GM19328 (cell line): ENCODE measurements at regions not wholly inside any gene's neighbourhood (a gene's known extent, or its start where the extent isn't known, plus 50 kb on each side); places are given as distances from the start of the nearest gene placed in this dataset.

Source experiments
- ATAC-seq: cut with Tn5 transposase; IDR thresholded peaks from one replicate; pipeline ENCODE4 v1.9.1; 2021; ENCODE audit warnings: mild to moderate bottlenecking, moderate library complexity; ENCODE audit not compliant: unreplicated experiment

DNA sequence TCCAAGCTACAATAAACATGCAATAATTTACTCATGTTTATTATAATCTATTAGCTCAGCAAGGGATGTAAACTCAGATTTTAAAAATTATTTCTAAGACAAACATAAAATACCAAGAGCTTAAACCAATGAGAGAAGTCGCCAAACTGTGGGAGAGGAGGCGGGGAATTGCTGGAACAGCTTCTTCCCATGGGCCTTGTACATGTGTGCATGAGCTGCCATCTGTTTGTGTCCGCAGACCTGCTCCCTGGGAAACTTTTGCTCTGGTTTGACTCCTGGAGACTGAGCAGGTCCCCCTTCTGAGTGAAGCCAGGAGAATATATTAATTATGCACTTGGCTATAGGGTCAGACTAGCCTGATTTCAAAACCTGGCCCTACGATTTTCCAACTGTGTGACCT, 655.9 kb upstream of the SOX11 start:
- ATAC-seq, result no peak

DNA sequence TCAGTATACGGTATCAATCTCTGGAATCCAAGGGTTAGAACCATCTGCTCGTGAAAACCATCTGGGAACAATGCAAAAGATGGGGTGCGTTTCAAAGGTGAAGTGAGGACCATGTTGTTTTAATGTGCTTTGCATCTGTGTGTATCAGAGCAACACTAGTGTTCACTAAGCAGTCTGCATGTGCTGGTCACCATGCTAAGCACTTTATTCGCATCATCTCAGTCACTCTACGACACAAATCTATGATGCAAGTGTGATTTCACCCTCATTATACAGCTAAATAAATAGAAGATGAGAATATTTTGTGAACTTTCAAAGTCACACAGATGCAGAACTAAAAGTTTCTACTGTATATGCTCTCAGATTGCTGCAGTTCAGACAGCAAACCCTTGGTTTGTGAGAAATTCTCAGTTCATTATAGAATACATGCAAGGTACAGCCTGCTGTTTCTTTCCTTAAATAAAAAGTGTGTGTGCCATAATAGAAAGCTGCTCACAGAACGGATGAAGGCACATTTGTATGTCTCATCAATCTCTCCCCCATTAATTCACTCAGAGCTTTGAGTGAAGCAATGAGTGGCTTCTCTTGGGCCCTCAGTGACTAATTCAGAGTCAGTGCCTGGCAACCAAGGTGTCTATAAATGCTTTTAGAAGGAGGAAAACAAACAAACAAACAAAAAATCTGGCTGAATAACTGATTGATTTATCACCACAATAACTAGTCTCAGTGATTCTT, 652.8 kb upstream of the SOX11 start:
- no peak for ATAC-seq

DNA sequence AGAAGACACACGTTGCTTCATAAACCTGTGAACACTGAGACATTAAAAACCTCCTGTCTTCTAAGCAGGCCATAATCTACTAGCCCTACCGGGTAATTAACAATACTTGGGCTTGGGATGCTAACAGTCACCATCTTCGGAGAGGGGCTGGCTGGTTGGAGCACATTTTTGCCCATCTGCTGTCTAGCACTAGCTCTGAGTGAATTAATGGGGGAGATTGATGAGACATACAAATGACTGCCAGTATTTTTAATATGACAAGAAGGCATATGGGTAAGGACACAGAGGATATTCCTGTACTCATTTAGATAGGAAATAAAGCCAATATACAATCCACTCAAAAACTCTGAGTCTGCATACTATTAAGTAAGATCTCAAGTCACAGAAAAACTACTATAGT, 651.6 kb upstream of the SOX11 start:
- no peak for ATAC-seq

DNA sequence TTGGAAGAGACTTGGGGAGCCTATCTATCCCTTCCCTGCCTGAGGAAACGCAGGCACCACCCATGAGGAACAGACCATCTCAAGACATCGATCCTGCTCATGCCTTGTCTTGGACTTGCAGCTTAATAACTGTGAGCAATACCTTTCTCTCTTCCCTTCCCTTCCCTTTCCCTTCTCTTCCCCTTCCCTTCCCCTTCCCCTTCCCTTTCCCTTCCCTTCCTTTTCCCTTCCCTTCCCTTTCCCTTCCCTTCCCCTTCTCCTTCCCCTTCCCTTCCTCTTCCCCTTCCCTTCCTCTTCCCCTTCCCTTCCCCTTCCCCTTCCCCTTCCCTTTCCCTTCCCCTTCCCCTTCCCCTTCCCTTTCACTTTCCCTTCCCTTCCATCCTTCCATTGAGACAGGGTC, 650.7 kb upstream of the SOX11 start:
- no peak for ATAC-seq

DNA sequence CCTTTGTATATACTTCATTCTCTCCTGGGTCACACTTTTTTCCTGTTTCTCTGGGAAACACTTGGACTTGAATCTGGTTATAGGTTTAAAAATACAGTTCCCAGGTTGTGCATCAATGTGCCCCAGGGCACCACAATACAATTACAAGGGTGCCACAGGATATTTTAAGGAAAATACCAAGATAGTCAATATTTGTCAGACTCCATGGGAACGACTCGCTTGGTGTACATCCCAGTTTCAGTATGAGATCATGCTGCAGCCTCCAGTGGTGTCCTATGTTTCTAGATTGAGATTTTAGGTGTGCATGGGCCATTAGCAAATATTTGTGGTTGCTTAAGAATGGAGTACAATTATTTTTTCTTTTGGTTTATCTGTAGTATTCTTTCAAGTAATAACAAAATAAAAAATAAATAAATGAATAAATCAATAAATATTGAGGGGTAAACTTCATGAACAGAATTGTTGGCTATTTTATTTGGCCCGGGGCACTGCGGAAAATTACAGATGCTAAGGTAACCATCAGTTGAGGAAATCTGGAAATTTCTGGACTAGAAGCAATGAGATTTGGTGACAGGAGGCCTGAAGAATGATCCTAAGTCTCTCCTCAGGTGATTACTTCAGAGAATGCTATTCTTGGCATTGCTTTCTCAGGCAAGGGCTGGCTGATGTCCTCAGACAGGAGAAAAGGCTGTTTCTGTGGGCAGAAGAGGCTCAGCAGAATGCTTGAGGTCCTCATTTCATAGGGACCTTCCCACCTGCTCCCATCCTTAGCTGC, 649.3 kb upstream of the SOX11 start:
- ATAC-seq, result no peak

DNA sequence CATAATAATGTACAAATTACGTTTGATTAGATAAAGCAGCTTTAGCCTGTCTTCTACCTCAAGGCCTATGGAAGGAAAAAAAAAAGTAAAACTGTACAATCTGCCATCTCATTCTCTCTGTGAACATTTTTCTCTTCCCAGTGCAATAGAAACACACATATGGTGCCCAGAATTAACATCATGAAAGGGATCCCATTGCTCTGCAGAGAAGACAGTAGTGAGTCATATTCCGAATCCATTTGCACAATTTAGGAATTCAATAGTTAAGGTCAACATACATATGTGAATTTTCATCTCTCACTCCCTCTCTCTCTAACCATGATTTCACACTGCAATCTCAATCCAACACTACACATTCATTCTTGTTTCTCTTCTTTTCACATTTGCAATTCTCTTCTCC, 640.9 kb upstream of the SOX11 start:
- ATAC-seq, result no peak

DNA sequence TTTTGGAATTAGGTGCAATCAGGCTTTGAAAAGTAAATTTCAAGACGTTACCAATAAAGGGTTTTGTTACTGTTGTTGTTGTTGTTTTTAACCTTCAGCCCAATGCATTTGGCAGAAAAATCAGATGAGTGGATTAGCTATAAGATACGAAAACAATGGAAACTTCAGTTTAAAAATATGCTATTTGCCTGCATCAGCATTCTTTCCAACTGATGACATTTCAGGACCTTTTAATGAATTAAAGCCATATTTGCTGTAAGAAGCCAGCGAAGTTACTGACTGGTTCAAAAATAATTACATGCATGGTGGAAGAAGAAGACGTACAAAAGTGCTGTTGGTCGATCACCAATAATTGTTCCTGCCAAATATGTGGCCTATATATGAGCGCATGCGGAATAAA, 639.3 kb upstream of the SOX11 start:
- no peak for ATAC-seq

DNA sequence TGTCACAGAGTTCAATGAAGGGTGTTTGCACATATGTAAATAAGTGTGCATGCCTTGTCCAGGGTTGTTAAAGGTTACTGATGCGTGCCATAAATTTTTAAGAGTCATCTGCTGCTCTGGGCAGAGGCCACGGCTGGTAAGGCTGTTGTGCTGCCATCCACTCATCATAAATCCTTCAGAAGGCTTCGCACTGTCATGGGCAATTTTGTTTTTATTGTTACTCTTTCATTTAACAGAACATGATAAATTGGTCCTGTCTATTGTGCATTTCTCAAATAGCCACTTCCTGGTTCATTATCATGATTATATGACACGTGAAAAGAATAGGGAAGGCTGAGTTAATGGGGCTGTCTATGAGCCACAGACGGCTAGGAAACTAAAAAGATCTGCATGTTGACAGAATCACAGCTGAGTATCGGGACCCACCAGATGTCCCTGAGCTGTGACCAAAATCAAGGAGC, 634.3 kb upstream of the SOX11 start:
- ATAC-seq, result no peak

DNA sequence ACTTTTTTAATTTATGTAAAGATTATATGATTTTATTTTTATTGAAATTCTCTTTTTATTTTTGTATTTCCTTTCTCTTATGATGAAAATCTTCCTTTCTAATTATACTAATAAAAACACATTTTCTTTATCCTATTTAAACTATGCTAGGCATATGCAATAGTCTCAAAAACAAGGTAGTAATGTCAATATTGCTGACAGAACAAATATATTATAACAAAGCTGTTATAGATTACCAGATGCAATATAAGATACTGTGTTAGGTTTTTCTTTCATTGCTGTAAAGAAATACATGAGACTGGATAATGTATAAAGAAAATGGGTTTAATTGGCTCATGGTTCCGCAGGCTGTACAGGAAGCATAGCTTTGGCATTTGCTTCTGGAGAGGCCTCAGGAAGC, 631.2 kb upstream of the SOX11 start:
- no peak for ATAC-seq

DNA sequence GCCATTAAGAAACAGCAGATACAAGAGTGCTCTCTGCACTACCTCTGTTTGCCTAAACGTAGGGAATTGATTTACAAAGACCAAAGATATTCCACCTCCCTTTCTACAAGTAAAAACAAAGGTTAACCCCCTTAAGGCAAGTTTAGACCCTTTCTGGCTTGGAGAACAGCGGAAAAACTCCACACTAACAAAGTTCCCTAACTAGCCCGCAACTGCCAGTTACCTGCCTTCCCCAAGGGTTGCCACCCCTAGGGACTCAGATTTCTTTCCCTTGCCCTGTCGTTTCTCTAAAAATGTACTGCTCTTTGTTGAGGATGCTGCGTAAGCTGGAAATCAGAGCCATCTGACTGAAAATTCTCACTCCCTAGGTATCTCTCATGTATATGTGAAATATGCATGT, 627.5 kb upstream of the SOX11 start:
- ATAC-seq, result no peak

DNA sequence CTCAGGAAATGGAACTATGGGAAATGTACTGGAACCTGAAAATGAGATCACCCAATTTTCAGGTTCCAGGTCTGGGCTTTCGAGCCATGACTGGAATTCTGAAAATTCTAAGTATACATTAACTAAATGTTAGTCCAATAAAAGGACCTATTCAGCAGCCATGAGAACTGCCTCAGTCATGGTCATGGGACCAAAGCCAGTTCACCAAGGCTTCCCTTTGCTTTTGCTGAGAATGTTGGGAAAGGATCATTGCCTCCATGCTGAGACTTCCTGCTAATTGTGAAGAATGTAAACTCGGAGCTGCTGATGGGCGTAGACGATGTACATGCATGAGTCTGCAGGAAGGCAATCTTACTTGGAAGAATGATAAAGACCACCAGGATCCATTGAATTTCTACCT, 624.4 kb upstream of the SOX11 start:
- no peak for ATAC-seq

DNA sequence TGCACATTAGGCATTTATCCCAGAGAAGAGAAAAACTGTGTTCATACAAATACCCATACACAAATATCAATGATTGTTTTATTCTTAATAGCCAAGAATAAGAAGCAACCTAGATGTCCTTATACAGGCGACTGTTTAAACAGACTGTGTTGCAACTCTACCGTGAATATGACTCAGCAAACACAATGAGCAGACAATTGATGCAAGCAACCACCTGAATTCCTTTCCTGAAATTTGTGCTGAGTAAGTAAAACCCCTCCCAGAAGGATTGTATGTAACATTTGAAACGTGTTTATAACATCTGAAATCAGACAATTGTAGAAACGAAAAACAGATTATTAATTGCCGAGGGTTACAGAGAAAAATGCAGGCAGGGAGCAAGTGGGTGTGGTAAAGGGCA, 621.9 kb upstream of the SOX11 start:
- ATAC-seq, result no peak

DNA sequence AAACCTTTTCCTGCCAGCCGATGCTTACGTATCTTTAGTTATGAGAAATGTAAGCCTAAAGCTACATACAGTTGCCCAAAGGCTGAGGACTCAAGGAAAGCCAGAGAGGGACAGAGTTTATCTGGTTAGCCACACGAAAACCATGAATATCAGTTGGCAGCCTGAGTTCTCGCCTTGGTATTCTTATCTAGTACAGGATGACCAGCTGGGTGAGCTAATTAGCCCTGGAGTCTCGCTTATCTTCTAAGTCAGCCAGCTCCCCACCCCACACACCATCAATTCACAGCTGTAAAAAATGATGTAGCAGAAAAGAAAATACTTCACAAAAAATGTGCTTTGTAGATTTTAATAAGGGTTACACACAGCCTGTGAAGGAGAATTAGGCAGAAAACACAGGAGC, 617.5 kb upstream of the SOX11 start:
- ATAC-seq, result no peak

DNA sequence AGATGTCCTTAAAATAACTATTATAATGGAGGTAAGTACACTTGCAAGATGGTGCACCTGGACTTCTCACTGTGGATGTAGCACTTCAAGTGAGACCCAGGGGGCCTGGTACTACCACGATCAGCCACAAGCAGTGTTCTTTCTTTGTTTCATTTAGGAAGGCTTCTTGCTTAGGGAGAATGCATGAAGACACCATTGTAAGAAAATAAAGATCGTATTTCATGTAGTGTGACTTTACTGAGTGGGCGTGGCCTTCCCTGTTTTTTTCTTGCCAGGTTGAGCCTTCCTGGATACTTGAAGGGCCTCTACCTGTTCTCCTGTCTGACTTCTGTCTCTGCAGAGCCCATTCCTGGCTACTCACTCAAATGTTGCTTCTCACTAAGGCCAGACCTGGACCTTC, 615.6 kb upstream of the SOX11 start:
- ATAC-seq, result no peak

DNA sequence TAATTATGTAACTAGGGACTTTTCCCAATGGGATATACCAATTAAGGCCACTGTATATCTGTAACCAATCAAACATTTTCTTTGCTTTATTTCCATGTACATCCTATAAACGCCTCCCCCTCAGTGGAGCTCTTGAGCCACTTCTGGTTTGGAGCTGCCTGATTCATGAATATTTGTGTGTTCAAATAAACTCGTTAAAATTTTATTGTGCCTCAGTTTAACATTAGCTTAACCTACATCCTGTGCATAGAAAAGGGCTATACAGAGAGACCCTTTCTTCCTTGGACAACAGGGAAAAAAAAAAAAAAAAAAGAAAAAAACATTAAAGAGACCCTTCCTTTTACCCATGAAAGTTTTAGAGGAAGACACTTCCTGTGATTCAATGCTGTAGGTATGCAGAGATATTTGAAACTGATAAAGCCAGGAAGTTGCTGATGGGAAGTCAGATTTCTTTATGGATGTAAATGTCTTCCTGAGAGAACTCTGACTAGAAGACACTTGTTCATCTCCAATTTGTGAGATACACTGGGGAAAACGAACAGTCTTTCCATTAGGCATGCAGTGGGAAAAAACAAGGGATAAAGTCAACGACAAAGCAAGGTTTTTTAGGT, 614.6 kb upstream of the SOX11 start:
- ATAC-seq, result no peak

DNA sequence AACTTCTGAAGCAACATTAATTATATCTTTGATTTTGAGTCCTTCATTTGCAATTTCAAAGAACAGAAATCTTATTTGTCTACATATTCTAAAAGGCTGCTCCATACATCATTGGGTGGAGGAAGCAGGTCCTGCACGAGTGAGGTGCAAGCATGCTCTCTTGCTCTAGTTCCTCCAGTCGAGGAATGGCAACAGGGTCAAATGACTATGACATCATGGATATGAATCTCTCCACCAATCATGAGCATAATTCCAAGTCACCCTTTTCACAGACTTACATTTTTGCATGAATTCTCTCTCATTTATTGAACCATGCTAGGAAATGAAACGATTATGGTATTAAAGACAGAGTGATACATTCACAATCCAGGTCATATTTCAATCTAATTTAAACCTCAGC, 608.8 kb upstream of the SOX11 start:
- no peak for ATAC-seq

DNA sequence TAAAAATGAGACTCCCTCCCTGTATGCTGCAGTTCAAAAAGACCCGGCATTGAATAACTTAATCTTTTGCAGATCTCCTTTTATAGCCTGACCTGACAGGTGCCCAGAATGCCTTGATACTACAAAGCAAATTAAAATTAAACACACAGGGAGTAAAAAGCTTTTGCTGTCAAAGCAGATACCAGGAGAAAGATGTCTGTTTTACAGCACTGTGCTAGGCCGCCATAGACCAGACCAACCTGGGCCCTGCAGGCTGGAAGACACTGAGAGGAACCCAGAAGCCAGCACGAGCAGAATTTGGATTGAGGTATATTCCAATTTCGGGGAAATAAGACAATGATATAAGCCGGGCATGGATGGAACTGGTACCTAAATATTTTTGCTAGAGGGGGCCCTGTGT, 602.8 kb upstream of the SOX11 start:
- no peak for ATAC-seq

DNA sequence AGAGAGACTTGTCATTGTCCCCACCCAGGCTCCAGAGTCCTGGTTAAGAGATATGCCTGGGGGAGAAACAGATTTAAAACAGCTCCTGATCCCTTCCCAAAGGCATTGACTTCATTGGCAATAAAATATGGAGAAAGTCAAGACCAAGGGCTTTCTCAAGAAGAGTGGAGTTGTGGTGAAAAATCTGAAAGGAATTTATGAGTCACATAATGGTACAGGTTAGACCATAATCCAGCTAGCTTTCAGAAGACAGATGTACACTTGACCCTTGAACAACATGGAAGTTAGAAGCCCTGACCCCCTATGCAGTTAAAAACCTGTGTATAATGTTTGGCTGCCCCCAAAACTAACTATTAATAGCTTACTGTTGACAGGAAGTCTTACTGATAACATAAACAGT, 599.1 kb upstream of the SOX11 start:
- no peak for ATAC-seq

DNA sequence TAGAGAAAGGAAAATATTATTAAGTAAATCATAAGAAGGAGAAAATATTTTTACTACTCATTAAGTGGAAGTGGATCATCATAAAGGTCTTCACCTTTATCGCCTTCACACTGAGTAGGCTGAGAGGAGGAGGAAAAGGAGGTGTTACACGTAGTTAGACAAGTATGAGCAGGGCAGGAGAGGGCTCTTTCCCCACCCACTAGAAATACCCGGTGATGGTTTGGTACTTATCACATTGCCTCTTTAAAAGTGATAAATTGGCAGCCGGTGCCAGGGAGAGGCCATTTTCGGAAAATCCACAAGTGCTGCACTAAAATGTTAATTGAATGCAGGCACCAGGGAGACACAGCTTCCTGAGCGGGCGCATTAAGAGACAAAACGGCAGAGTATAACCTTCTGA, 598.7 kb upstream of the SOX11 start:
- ATAC-seq, result no peak

DNA sequence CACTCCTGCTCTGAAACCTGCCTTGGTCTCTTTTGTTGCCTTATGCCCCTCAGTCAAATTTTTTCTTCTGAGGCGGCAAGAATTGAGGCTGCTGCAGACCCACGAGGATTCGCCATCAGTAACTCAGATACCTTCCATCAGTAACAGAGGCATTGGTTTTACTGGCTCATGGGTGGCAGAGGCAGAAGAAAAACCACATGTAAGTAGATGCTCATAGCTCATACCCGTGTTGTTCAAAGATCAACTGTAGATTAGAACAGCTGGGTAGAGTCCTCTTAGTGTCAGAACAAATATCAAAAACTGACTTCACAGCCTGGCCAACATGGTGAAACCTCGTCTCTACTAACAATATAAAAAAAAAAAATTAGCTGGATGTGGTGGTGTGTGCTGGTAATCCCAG, 598.0 kb upstream of the SOX11 start:
- ATAC-seq, result no peak

DNA sequence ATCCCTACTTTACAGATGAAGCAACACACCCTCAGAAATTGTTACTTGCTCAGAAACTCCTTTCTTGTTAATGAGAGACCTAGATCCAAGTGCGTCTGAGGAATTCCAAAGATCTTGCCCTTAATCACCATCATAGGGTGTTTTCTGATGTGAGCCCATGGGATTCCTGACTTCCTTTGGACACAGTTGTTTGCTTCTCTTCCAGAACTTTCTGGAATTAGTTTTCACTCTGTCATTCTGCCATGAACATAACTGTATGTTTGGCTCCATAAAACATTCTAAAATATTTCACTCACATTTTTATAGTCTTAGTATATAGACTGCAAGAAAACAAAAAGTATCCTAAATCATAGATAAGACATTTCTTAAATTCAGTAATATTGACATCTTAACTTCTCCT, 593.9 kb upstream of the SOX11 start:
- ATAC-seq, result no peak

DNA sequence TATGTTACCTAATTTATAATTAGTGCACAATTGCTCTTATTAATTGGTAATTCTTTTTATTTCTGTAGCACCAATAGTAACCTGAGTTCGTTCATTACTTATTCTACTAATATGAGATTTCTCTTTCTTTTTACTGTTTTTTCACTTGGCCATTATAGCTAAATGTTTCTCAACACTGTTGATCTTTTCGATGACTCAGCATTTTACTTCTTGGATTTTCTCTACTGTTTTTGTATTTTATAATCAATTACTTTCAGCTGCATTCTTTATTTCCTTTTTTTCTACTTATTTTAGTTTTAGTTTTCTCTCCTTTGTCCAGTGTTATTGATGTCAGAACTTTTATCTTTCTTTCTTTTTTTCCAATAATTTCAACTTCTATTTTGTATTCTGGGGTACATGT, 589.4 kb upstream of the SOX11 start:
- ATAC-seq, result no peak
